ENCODE measurements at regions not wholly inside any gene's neighbourhood (a gene's known extent, or its start where the extent isn't known, plus 50 kb on each side); places are given as distances from the start of the nearest gene placed in this dataset.

- TF ChIP-seq KDM1A (IDR thresholded peaks at IDR 0.05; ENCODE audit: borderline replicate concordance) (no peak), MAX (IDR thresholded peaks at IDR 0.05; ENCODE audit: low read depth, low read length) (no peak), IKZF2 (IDR thresholded peaks at IDR 0.05) (peak; percentile 23 to 24; a peak in 2 of 4 replicates), USF2 (IDR thresholded peaks at IDR 0.05; ENCODE audit: borderline replicate concordance, low read depth, low read length) (no peak), NR2C1 (IDR thresholded peaks at IDR 0.05) (no peak), RELA (IDR thresholded peaks at IDR 0.05; ENCODE audit: borderline replicate concordance, partially characterized antibody) (no peak)
Measured at GRCh38 chr12:32025906-32026305, 66.7 kb downstream of the RESF1 start (continued).

GRCh38 chr12:32027684-32028365 lies 68.6 kb downstream of the RESF1 start:
- no peaks in the 10 kb centered on the region for H4K20me1 ChIP-seq (ENCODE audit: control insufficient read depth, insufficient read depth)
- H3K79me2 ChIP-seq (ENCODE audit: control insufficient read depth, insufficient read depth, low read length), result no peaks in the 10 kb centered on the region
- in situ Hi-C loops (cut with MboI) (no loop called here), intact Hi-C loops (cut with micrococcal nuclease; ENCODE audit: unreplicated experiment) (no loop called here)
- TF ChIP-seq CEBPZ (IDR thresholded peaks at IDR 0.05; ENCODE audit: low read depth, low read length), result no peak
- no peak for TF ChIP-seq TARDBP (IDR thresholded peaks at IDR 0.05; ENCODE audit: borderline replicate concordance)
- TF ChIP-seq ZZZ3 (IDR thresholded peaks at IDR 0.05; ENCODE audit: control insufficient read depth, insufficient read length, low read depth), result no peak
- TF ChIP-seq SPI1 (IDR thresholded peaks at IDR 0.05; ENCODE audit: borderline replicate concordance, insufficient read depth, low read depth, low read length), result peak; percentile 21; the same call in 1 of the 2 replicates
- TF ChIP-seq SMC3 (IDR thresholded peaks at IDR 0.05; ENCODE audit: borderline replicate concordance, low read length), result no peak
- no peak overlapping the region for H3K9ac ChIP-seq (ENCODE audit: control insufficient read depth, insufficient read depth, low read length)
- POLR2A ChIA-PET, result no interaction called here
- no peak for DNase-seq (ENCODE audit: low read depth, low spot score)
- H3K27ac ChIP-seq (ENCODE audit: control insufficient read depth, insufficient read depth), result no peak overlapping the region
- no peaks in the 10 kb centered on the region; the same call in 1 of the 2 replicates for H3K4me1 ChIP-seq (ENCODE audit: control insufficient read depth, insufficient read depth, low read length)
- RAD21 ChIA-PET (ENCODE audit: unreplicated experiment), result interaction anchor here (0.9 kb wide), 1 partner anchor 9 kb away, joined by 3 read pairs; no protein-coding TSS in a partner anchor
- 0 out of 2 replicates have a peak overlapping the region, but pooled peaks have one; percentile 25 for H3K4me2 ChIP-seq (ENCODE audit: control insufficient read depth, insufficient read depth)
- H3K27me3 ChIP-seq (replicated peaks in 1 of 2; ENCODE audit: control insufficient read depth in 2 of 2, insufficient read depth in 2 of 2, low read length in 1 of 2), result no peaks in the 10 kb centered on the region
- H3K36me3 ChIP-seq (ENCODE audit: control insufficient read depth in 2 of 2, insufficient read depth in 2 of 2, low read length in 1 of 2), result no peaks in the 10 kb centered on the region
- SMC1A ChIA-PET (ENCODE audit: uncharacterized antibody, unreplicated experiment), result interaction anchor here (0.6 to 1.5 kb wide), 13 partner anchors 10 to 374 kb away, joined by 3 to 6 read pairs (median 3); no protein-coding TSS in a partner anchor
- H3K4me3 ChIP-seq, result no peak overlapping the region
- FAIRE-seq, result peak; percentile 71
- ATAC-seq, result peak; percentile 28; the same call in 2 of the 3 replicates
- CTCF ChIA-PET, result interaction anchor here (0.7 kb wide), 1 partner anchor 284 kb away, joined by 3 read pairs; no protein-coding TSS in a partner anchor
- no TSS peak for BruUV-seq (replicated peaks)
- 50% methylated on average over 6 of the region's 6 CpGs for WGBS (ENCODE audit: insufficient coverage, insufficient replicate concordance, low lambda C conversion rate, missing lambda C conversion rate)
- H3K9me3 ChIP-seq (replicated peaks; ENCODE audit: control insufficient read depth, insufficient read depth, low read length), result no peaks in the 10 kb centered on the region
- peak overlapping the region; percentile 42 for H2AFZ ChIP-seq (ENCODE audit: control insufficient read depth, low read depth, low read length)

Data from GM12878 (cell line).